ENCODE measurements at regions not wholly inside any gene's neighbourhood (a gene's known extent, or its start where the extent isn't known, plus 50 kb on each side); places are given as distances from the start of the nearest gene placed in this dataset.

DNA sequence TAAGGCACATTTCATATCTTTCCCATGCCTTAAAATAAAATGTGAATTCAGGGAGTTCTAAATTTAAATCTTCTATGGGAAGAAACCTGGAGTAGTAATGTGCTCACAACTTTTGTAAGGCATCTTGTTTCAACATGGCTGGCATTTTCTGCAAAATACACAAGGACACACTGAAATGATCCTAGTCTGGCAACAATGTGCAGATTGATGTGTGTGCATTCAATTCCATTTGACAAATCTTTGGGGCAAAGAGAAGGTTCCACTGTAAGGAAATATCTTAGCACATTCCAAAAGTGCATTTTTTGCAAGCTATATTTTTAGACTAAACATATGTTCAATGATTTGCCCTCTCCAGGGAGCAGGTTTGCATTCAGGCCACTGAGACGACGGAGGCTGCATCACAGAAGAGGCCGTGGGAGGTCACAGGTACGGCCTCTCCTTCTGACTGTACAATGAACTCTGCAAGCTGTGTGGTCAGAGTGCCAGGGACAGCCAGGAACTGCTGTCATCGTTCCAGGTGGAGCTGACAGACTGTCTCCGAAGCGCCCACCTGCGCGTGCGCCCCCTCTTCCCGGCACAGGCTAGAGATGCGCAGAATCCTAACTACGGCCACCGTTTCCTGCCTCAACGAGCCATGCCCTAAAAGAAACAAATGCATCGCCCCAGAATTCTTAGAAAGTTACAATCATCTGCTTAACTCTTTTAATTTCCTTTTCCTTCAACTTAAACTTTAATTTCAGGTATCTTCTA is 149.2 kb upstream of the POU3F3 start:
- Histone ChIP-seq H3K9me3 (ENCODE audit: control insufficient read depth in 3 of 3, low read length in 3 of 3) (no peaks in the 10 kb centered on the region), H3K36me3 (ENCODE audit: control insufficient read depth in 3 of 3, insufficient read depth in 3 of 3, low read length in 3 of 3) (no peaks in the 10 kb centered on the region), H3K4me1 (ENCODE audit: control insufficient read depth in 3 of 3, insufficient read depth in 3 of 3, low read length in 3 of 3) (no peaks in the 10 kb centered on the region), H3K9ac (ENCODE audit: low read depth in 1 of 3, low read length in 3 of 3) (no peak overlapping the region), H3K27ac (ENCODE audit: low read depth, low read length) (no peak overlapping the region), H3K4me3 (ENCODE audit: low read length in 3 of 3) (no peak overlapping the region), H3K27me3 (ENCODE audit: control insufficient read depth in 3 of 3, insufficient read depth in 3 of 3, low read length in 3 of 3) (peaks cover 0 to 11% (median 4%) of the 10 kb centered on the region in 3 donors)

DNA sequence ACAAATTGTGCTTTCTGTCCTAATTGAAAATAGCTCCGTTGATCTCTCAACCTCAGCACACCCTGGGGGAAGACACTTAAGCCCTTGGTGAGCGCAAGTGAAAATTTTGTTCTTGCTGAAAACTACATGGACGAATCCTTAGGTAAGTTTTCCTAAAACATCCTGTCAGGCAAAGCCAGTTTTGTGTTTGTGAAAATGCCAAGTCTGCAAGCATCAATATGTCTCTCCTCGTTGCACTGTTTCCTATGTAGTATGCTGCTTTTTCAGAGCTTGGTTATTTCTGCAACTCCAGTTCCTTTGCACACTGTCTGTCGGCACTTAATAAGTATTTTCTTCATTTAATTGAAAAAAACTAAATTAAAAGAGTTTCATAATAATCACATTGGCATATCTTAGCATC is 146.9 kb upstream of the POU3F3 start:
- H3K27ac ChIP-seq (ENCODE audit: low read depth, low read length) = no peak overlapping the region
- no peaks in the 10 kb centered on the region for H3K4me1 ChIP-seq (ENCODE audit: control insufficient read depth in 3 of 3, insufficient read depth in 3 of 3, low read length in 3 of 3)
- H3K27me3 ChIP-seq (ENCODE audit: control insufficient read depth in 3 of 3, insufficient read depth in 3 of 3, low read length in 3 of 3) = peaks cover 0 to 8% (median 4%) of the 10 kb centered on the region in 3 donors
- H3K4me3 ChIP-seq (ENCODE audit: low read length in 3 of 3) = no peak overlapping the region
- H3K9ac ChIP-seq (ENCODE audit: low read depth in 1 of 3, low read length in 3 of 3) = no peak overlapping the region
- H3K36me3 ChIP-seq (ENCODE audit: control insufficient read depth in 3 of 3, insufficient read depth in 3 of 3, low read length in 3 of 3) = no peaks in the 10 kb centered on the region
- H3K9me3 ChIP-seq (ENCODE audit: control insufficient read depth in 3 of 3, low read length in 3 of 3) = no peaks in the 10 kb centered on the region

DNA sequence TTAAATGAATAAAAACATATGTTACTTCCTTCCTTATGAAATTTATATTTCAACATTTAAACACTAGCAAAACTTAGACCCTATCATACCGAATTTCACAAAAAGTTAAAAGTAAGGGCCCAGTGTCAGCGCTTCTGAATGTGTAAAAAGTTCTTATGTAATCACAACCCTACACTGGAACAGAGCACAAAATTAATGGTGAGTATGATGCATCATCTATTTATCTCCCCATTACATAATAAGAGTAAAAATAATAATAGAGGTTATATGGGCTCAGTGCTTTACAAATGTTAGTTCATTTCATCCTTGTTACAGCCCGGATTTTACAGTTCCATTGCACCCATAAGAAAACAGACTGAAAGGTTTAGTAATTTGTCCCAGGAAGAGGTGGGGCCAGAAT is 144.9 kb upstream of the POU3F3 start:
- Histone ChIP-seq H3K36me3 (ENCODE audit: control insufficient read depth in 3 of 3, insufficient read depth in 3 of 3, low read length in 3 of 3) (no peaks in the 10 kb centered on the region), H3K4me1 (ENCODE audit: control insufficient read depth in 3 of 3, insufficient read depth in 3 of 3, low read length in 3 of 3) (no peaks in the 10 kb centered on the region), H3K9me3 (ENCODE audit: control insufficient read depth in 3 of 3, low read length in 3 of 3) (no peaks in the 10 kb centered on the region), H3K27me3 (ENCODE audit: control insufficient read depth in 3 of 3, insufficient read depth in 3 of 3, low read length in 3 of 3) (no peaks in the 10 kb centered on the region), H3K9ac (ENCODE audit: low read depth in 1 of 3, low read length in 3 of 3) (no peak overlapping the region), H3K4me3 (ENCODE audit: low read length in 3 of 3) (no peak overlapping the region), H3K27ac (ENCODE audit: low read depth, low read length) (no peak overlapping the region)

DNA sequence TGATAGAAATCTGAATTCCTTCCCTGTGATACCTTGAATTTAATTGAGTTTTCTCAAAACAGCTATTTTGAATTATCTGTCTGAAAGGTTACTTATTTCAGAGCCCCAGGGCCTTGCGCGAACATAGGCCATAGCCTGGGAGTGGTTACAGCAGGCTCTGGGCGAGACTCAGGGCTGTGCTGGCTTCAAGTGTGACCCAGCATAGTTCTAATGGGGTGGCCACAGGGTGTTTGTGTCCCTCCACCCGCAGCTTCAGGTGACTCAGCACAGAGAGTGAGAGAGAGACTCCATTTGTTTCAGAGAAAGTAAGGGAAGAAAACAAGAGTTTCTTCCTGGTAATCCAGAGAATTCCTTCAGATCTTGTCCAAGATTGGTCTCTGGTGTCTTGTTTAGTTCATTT is 137.9 kb upstream of the POU3F3 start:
- Histone ChIP-seq H3K4me3 (ENCODE audit: low read length in 3 of 3) (no peak overlapping the region), H3K9ac (ENCODE audit: low read depth in 1 of 3, low read length in 3 of 3) (no peak overlapping the region), H3K4me1 (ENCODE audit: control insufficient read depth in 3 of 3, insufficient read depth in 3 of 3, low read length in 3 of 3) (no peaks in the 10 kb centered on the region), H3K27me3 (ENCODE audit: control insufficient read depth in 3 of 3, insufficient read depth in 3 of 3, low read length in 3 of 3) (no peaks in the 10 kb centered on the region), H3K9me3 (ENCODE audit: control insufficient read depth in 3 of 3, low read length in 3 of 3) (no peaks in the 10 kb centered on the region), H3K27ac (ENCODE audit: low read depth, low read length) (no peak overlapping the region), H3K36me3 (ENCODE audit: control insufficient read depth in 3 of 3, insufficient read depth in 3 of 3, low read length in 3 of 3) (no peaks in the 10 kb centered on the region)

GRCh38 chr2:104733226-104733943 is 120.5 kb upstream of the POU3F3 start:
- Histone ChIP-seq H3K9ac (ENCODE audit: low read depth in 1 of 3, low read length in 3 of 3) (no peak overlapping the region), H3K9me3 (ENCODE audit: control insufficient read depth in 3 of 3, low read length in 3 of 3) (no peaks in the 10 kb centered on the region), H3K27me3 (ENCODE audit: control insufficient read depth in 3 of 3, insufficient read depth in 3 of 3, low read length in 3 of 3) (peaks cover 0 to 5% (median 0%) of the 10 kb centered on the region in 3 donors), H3K36me3 (ENCODE audit: control insufficient read depth in 3 of 3, insufficient read depth in 3 of 3, low read length in 3 of 3) (no peaks in the 10 kb centered on the region), H3K4me1 (ENCODE audit: control insufficient read depth in 3 of 3, insufficient read depth in 3 of 3, low read length in 3 of 3) (no peaks in the 10 kb centered on the region), H3K27ac (ENCODE audit: low read depth, low read length) (no peak overlapping the region), H3K4me3 (ENCODE audit: low read length in 3 of 3) (no peak overlapping the region)

DNA sequence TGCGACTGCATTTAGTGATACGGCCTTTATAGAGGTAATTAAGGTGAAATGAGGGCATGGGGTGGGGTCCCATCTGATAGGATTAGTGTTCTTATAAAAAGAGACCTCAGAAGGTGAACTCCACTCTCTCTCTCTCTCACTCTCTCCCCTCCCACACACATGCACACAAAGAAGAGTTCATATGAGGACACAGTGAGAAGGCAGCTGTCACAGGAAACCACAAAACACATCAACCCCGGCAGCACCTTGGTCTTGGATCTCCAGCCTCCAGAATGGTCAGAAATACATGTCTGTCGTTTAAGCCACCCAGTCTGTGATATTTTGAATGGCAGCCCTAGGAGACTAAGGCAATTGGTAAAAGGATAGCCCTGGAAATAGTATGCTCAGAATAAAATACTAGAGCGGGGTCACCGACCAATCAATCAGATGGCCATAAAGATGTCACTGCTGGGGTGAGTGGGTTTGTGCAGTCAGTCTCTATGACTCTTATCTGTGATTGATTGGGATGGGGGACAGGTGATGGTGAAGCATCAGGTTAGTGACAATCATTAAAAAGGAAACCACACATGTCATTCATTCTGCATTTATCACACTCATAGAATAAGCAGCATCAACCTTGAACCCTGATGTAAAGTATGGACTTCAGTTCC is 118.9 kb upstream of the POU3F3 start:
- Histone ChIP-seq H3K36me3 (ENCODE audit: control insufficient read depth in 3 of 3, insufficient read depth in 3 of 3, low read length in 3 of 3) (no peaks in the 10 kb centered on the region), H3K27me3 (ENCODE audit: control insufficient read depth in 3 of 3, insufficient read depth in 3 of 3, low read length in 3 of 3) (peaks cover 0 to 5% (median 0%) of the 10 kb centered on the region in 3 donors), H3K9me3 (ENCODE audit: control insufficient read depth in 3 of 3, low read length in 3 of 3) (no peaks in the 10 kb centered on the region), H3K4me1 (ENCODE audit: control insufficient read depth in 3 of 3, insufficient read depth in 3 of 3, low read length in 3 of 3) (no peaks in the 10 kb centered on the region), H3K4me3 (ENCODE audit: low read length in 3 of 3) (no peak overlapping the region), H3K27ac (ENCODE audit: low read depth, low read length) (no peak overlapping the region), H3K9ac (ENCODE audit: low read depth in 1 of 3, low read length in 3 of 3) (no peak overlapping the region)

GRCh38 chr2:104736026-104736425 is 117.9 kb upstream of the POU3F3 start:
- Histone ChIP-seq H3K27me3 (ENCODE audit: control insufficient read depth in 3 of 3, insufficient read depth in 3 of 3, low read length in 3 of 3) (peaks cover 0 to 5% (median 0%) of the 10 kb centered on the region in 3 donors), H3K4me1 (ENCODE audit: control insufficient read depth in 3 of 3, insufficient read depth in 3 of 3, low read length in 3 of 3) (no peaks in the 10 kb centered on the region), H3K36me3 (ENCODE audit: control insufficient read depth in 3 of 3, insufficient read depth in 3 of 3, low read length in 3 of 3) (no peaks in the 10 kb centered on the region), H3K4me3 (ENCODE audit: low read length in 3 of 3) (no peak overlapping the region), H3K9me3 (ENCODE audit: control insufficient read depth in 3 of 3, low read length in 3 of 3) (no peaks in the 10 kb centered on the region), H3K27ac (ENCODE audit: low read depth, low read length) (no peak overlapping the region), H3K9ac (ENCODE audit: low read depth in 1 of 3, low read length in 3 of 3) (no peak overlapping the region)

- H3K36me3 ChIP-seq (ENCODE audit: control insufficient read depth in 3 of 3, insufficient read depth in 3 of 3, low read length in 3 of 3) = no peaks in the 10 kb centered on the region
- no peak overlapping the region for H3K27ac ChIP-seq (ENCODE audit: low read depth, low read length)
- H3K4me1 ChIP-seq (ENCODE audit: control insufficient read depth in 3 of 3, insufficient read depth in 3 of 3, low read length in 3 of 3) = no peaks in the 10 kb centered on the region
- H3K9me3 ChIP-seq (ENCODE audit: control insufficient read depth in 3 of 3, low read length in 3 of 3) = no peaks in the 10 kb centered on the region
- no peak overlapping the region for H3K4me3 ChIP-seq (ENCODE audit: low read length in 3 of 3)
- no peak overlapping the region for H3K9ac ChIP-seq (ENCODE audit: low read depth in 1 of 3, low read length in 3 of 3)
- H3K27me3 ChIP-seq (ENCODE audit: control insufficient read depth in 3 of 3, insufficient read depth in 3 of 3, low read length in 3 of 3) = peaks cover 5 to 17% (median 11%) of the 10 kb centered on the region in 3 donors
These were observed 112.1 kb upstream of the POU3F3 start for GRCh38 chr2:104741860-104742259.

- no peaks in the 10 kb centered on the region for H3K36me3 ChIP-seq (ENCODE audit: control insufficient read depth in 3 of 3, insufficient read depth in 3 of 3, low read length in 3 of 3)
These were observed 109.4 kb upstream of the POU3F3 start for GRCh38 chr2:104744537-104744936.

GRCh38 chr2:104745846-104746245 is 108.1 kb upstream of the POU3F3 start:
- Histone ChIP-seq H3K27me3 (ENCODE audit: control insufficient read depth in 3 of 3, insufficient read depth in 3 of 3, low read length in 3 of 3) (peaks cover 6 to 28% (median 13%) of the 10 kb centered on the region in 3 donors), H3K36me3 (ENCODE audit: control insufficient read depth in 3 of 3, insufficient read depth in 3 of 3, low read length in 3 of 3) (no peaks in the 10 kb centered on the region), H3K4me3 (ENCODE audit: low read length in 3 of 3) (no peak overlapping the region), H3K9me3 (ENCODE audit: control insufficient read depth in 3 of 3, low read length in 3 of 3) (no peaks in the 10 kb centered on the region), H3K27ac (ENCODE audit: low read depth, low read length) (no peak overlapping the region), H3K9ac (ENCODE audit: low read depth in 1 of 3, low read length in 3 of 3) (no peak overlapping the region), H3K4me1 (ENCODE audit: control insufficient read depth in 3 of 3, insufficient read depth in 3 of 3, low read length in 3 of 3) (no peaks in the 10 kb centered on the region)

More at GRCh38 chr2:104744537-104744936, 109.4 kb upstream of the POU3F3 start:
- no peak overlapping the region for H3K4me3 ChIP-seq (ENCODE audit: low read length in 3 of 3)
- H3K9ac ChIP-seq (ENCODE audit: low read depth in 1 of 3, low read length in 3 of 3) = no peak overlapping the region
- no peak overlapping the region for H3K27ac ChIP-seq (ENCODE audit: low read depth, low read length)
- H3K4me1 ChIP-seq (ENCODE audit: control insufficient read depth in 3 of 3, insufficient read depth in 3 of 3, low read length in 3 of 3) = no peaks in the 10 kb centered on the region
- peaks cover 6 to 22% (median 13%) of the 10 kb centered on the region in 3 donors for H3K27me3 ChIP-seq (ENCODE audit: control insufficient read depth in 3 of 3, insufficient read depth in 3 of 3, low read length in 3 of 3)
- no peaks in the 10 kb centered on the region for H3K9me3 ChIP-seq (ENCODE audit: control insufficient read depth in 3 of 3, low read length in 3 of 3)

All from skeletal muscle tissue (tissue), 3 donors.